Activated T-helper 17 cell treated with anti-CD3 and anti-CD28 coated beads, Interleukin-2, amount 50 U/mL, for 72 hours (primary cell): ENCODE measurements at regions not wholly inside any gene's neighbourhood (a gene's known extent, or its start where the extent isn't known, plus 50 kb on each side); places are given as distances from the start of the nearest gene placed in this dataset.

ENCODE experiments used
- ATAC-seq: fragments of 150-1000 bp; cut with Tn5 transposase; replicated peaks from 2 replicates; pipeline ENCODE4 v1.10.0; 2021; ENCODE audit warnings: mild to moderate bottlenecking, moderate library complexity
- H3K27ac Mint-ChIP-seq: one replicate; pipeline ENCODE4 v1.8.0; 2022; ENCODE audit warnings: mixed read lengths
- H3K27me3 Mint-ChIP-seq: one replicate; pipeline ENCODE4 v1.8.0; 2022; ENCODE audit warnings: mixed read lengths
- H3K36me3 Mint-ChIP-seq: one replicate; pipeline ENCODE4 v1.8.0; 2022; ENCODE audit warnings: low read depth, mild to moderate bottlenecking, mixed read lengths
- H3K4me1 Mint-ChIP-seq: one replicate; pipeline ENCODE4 v1.8.0; 2022; ENCODE audit warnings: mixed read lengths
- H3K4me3 Mint-ChIP-seq: one replicate; pipeline ENCODE4 v1.8.0; 2022; ENCODE audit warnings: mild to moderate bottlenecking, mixed read lengths
- H3K9me3 Mint-ChIP-seq: one replicate; pipeline ENCODE4 v1.8.0; 2022; ENCODE audit warnings: mixed read lengths

DNA sequence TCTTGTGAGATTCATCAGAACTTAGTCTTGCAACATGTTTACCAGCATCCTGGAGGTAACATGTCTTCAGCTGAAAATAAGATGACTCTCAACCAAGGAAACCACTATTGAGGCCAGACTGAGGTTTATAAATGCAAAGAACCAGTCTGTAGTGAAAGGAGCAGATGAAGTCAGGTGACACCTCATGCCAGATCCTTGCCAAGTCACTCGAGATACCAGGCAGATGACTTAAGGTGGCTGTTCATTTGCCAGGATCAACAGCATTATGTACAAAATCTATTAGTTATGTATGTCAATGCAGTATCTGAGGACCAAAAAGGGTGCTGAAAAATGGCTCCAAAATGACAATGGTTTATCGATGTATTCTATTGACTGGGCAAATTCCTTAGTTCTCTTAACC lies 100.0 kb upstream of the SOX6 start:
- ATAC-seq: no peak
- Mint-ChIP-seq H3K36me3 (no peaks in the 10 kb centered on the region), H3K4me1 (no peaks in the 10 kb centered on the region), H3K4me3 (no peak overlapping the region), H3K9me3 (no peaks in the 10 kb centered on the region), H3K27ac (no peak overlapping the region), H3K27me3 (no peaks in the 10 kb centered on the region)

GRCh38 chr11:16454289-16454863 lies 98.0 kb upstream of the SOX6 start:
- no peak overlapping the region for H3K4me3 Mint-ChIP-seq
- no peaks in the 10 kb centered on the region for H3K36me3 Mint-ChIP-seq
- no peak for ATAC-seq
- H3K4me1 Mint-ChIP-seq: no peaks in the 10 kb centered on the region
- no peak overlapping the region for H3K27ac Mint-ChIP-seq
- H3K27me3 Mint-ChIP-seq: no peaks in the 10 kb centered on the region
- no peaks in the 10 kb centered on the region for H3K9me3 Mint-ChIP-seq

DNA sequence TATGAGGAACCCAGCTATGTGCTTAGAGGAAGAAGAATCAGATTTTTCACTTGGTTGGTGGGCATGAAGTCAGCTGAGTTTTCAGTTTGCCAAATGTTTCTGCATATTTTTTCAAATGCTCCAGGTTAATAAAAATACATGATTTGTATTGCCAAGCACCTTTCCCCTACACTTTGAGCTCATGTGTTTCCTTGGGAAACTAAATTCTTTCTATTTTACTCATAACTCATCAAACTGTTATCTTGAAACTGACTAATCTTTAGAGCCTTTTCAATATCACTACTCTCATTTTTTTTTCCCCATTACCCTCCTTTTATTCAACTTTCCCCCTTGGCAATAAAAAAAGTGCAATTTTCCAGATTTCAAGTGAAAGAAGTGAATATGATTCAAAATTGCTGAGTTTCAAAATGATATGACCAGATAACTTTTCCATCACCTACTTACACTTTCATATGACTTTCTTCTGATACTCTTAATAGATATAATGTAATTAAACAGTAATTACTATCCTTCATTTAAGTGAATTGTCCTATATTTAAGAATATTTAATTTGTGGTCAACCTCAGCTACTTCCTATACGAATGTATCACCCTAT lies 91.9 kb upstream of the SOX6 start:
- H3K4me1 Mint-ChIP-seq: no peaks in the 10 kb centered on the region
- no peaks in the 10 kb centered on the region for H3K36me3 Mint-ChIP-seq
- no peaks in the 10 kb centered on the region for H3K27me3 Mint-ChIP-seq
- no peak for ATAC-seq
- H3K9me3 Mint-ChIP-seq: no peaks in the 10 kb centered on the region
- H3K4me3 Mint-ChIP-seq: no peak overlapping the region
- no peak overlapping the region for H3K27ac Mint-ChIP-seq

DNA sequence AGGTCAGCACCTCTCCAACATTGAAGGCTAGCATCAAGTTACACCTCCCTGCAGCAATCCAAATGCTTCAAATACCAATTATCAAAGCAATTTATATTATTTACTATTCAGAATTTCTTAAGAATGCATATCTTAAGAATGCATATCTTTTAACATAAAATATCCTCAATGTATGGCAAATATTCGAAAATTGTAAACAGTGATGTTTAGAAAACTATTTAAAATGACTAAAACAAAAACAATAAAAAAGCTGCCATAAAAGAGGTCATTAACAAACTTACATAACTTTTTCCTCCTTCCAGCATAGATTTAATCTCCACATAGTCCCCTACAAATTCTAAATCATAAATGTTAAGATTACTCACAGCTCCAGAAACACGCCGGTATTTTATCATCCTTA lies 85.1 kb upstream of the SOX6 start:
- H3K36me3 Mint-ChIP-seq: no peaks in the 10 kb centered on the region
- H3K9me3 Mint-ChIP-seq: no peaks in the 10 kb centered on the region
- H3K27ac Mint-ChIP-seq: no peak overlapping the region
- no peaks in the 10 kb centered on the region for H3K27me3 Mint-ChIP-seq
- no peak overlapping the region for H3K4me3 Mint-ChIP-seq
- ATAC-seq: no peak
- no peaks in the 10 kb centered on the region for H3K4me1 Mint-ChIP-seq

DNA sequence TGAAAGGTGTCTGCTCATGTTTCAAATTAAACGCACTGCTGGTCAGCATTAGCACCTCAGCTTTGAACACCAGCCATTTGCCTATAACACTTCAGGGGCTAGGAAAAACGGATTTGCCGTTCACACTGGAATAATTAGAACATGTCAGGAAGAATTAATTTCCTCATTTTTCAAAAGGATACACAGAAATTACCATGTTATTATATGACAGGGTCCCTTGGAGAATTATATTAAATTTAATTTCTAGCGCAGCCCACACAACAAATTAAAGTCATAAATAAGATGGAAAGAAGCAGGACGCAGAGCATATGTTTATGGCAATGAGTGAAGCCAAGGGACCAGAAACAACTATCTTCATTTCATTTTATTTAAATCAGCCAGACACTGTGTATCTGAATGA lies 83.8 kb upstream of the SOX6 start:
- Mint-ChIP-seq H3K36me3 (no peaks in the 10 kb centered on the region), H3K4me3 (no peak overlapping the region), H3K4me1 (no peaks in the 10 kb centered on the region), H3K27me3 (no peaks in the 10 kb centered on the region), H3K9me3 (peaks cover 3% of the 10 kb centered on the region), H3K27ac (no peak overlapping the region)
- ATAC-seq: no peak

DNA sequence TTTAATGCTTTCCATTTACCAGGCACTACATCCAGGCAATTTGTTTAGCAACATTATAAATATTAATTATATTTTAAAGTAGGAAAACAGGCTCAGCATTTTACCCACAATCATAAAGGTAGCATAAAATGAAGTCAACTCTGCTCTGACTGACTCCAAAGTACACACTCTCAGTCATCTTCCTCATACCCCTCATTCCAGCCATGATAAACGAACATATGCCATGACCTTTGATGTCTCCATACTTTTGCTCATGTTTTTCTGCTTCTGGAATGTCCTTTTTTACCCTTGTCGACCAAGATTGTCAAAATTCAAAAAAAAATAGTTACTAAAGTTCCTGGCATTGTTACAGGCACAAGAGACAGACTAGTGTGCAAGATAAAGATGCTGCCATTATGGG lies 77.7 kb upstream of the SOX6 start:
- Mint-ChIP-seq H3K36me3 (no peaks in the 10 kb centered on the region), H3K4me3 (no peak overlapping the region), H3K4me1 (no peaks in the 10 kb centered on the region), H3K27ac (no peak overlapping the region), H3K9me3 (peaks cover 20% of the 10 kb centered on the region), H3K27me3 (no peaks in the 10 kb centered on the region)
- ATAC-seq: no peak

GRCh38 chr11:16430674-16431073 lies 74.3 kb upstream of the SOX6 start:
- no peaks in the 10 kb centered on the region for H3K36me3 Mint-ChIP-seq
- no peaks in the 10 kb centered on the region for H3K27me3 Mint-ChIP-seq
- ATAC-seq: no peak
- no peak overlapping the region for H3K27ac Mint-ChIP-seq
- no peaks in the 10 kb centered on the region for H3K4me1 Mint-ChIP-seq
- H3K4me3 Mint-ChIP-seq: no peak overlapping the region
- H3K9me3 Mint-ChIP-seq: peaks cover 21% of the 10 kb centered on the region

DNA sequence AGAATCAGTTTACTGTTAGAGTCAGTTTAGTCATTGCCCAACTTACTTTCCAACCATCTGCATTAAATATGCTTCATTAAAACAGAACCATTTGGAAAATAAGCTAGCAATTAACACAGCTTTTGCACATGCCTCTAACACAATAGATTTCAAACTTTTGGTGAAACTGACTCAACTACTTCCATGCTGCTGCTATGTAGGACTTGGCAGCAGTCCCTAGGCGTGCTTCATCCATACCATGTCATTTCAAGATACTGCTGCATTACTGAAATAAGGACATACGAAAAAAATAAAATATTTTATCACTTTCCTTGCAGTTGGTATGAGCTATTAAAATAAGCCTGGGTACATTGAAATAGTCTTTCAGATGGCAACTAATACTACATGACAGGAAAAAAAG lies 65.5 kb upstream of the SOX6 start:
- H3K4me3 Mint-ChIP-seq: no peak overlapping the region
- H3K36me3 Mint-ChIP-seq: no peaks in the 10 kb centered on the region
- no peak for ATAC-seq
- no peaks in the 10 kb centered on the region for H3K4me1 Mint-ChIP-seq
- no peak overlapping the region for H3K27ac Mint-ChIP-seq
- H3K27me3 Mint-ChIP-seq: no peaks in the 10 kb centered on the region
- peaks cover 16% of the 10 kb centered on the region for H3K9me3 Mint-ChIP-seq

DNA sequence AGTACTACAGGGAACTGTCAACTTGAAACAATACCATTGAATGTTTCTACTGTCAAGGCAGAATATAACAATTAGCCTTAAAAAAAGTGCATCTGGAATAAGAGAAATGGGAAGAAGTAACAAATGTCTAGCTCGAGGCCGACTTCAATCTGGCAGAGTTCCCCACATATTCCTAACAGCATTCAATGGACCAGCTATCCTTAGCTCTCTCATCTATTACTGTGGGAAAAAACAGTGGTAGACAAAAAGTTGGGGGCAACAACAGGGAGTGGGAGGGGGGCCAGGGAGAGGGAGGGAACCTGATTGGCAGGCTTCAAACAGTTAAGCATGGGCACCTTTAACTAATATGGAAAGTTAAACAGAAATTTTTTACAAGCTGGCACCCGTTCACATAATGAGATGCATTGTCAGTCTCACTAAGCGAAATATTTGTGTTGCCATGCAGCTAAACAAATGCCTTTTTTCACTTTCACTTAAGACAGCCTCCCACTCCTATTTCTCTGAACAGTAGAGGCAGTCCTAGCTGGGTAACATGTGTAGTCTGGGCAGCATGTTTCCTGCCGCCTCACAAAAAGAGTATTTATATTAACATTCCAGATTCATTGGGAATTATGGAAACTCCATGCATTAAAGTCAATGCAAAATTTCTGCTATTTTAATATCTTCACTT lies 62.2 kb upstream of the SOX6 start:
- Mint-ChIP-seq H3K4me3 (no peak overlapping the region), H3K27me3 (no peaks in the 10 kb centered on the region), H3K9me3 (peaks cover 3% of the 10 kb centered on the region), H3K36me3 (no peaks in the 10 kb centered on the region), H3K27ac (no peak overlapping the region), H3K4me1 (no peaks in the 10 kb centered on the region)
- no peak for ATAC-seq

- Mint-ChIP-seq H3K27me3 (no peaks in the 10 kb centered on the region), H3K36me3 (no peaks in the 10 kb centered on the region)
- no peak for ATAC-seq
These were observed 56.3 kb upstream of the SOX6 start for GRCh38 chr11:16412525-16413172.

DNA sequence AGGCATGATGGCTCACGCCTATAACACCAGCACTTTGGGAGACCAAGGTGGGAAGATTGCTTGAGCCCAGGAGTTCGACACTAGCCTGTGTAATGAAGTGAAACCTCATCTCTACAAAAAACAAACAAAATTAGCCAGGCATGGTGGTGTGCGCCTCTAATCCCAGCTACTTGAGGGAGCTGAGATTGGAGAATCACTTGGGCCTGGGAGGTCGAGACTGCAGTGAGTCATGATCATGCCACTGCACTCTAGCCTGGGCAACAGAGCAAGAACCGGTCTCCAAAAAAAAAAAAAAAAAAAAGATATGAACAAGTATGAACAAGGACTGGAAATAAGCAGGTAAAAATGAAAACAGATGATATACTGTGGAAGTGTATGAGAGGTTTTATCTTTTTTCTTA lies 54.1 kb upstream of the SOX6 start:
- no peak for ATAC-seq
- Mint-ChIP-seq H3K27me3 (no peaks in the 10 kb centered on the region), H3K36me3 (no peaks in the 10 kb centered on the region), H3K9me3 (no peaks in the 10 kb centered on the region), H3K27ac (no peak overlapping the region), H3K4me1 (no peaks in the 10 kb centered on the region), H3K4me3 (no peak overlapping the region)

More at GRCh38 chr11:16412525-16413172, 56.3 kb upstream of the SOX6 start:
- H3K4me1 Mint-ChIP-seq: no peaks in the 10 kb centered on the region
- H3K27ac Mint-ChIP-seq: no peak overlapping the region
- no peak overlapping the region for H3K4me3 Mint-ChIP-seq
- H3K9me3 Mint-ChIP-seq: no peaks in the 10 kb centered on the region

GRCh38 chr11:16408619-16409018 lies 52.3 kb upstream of the SOX6 start:
- Mint-ChIP-seq H3K4me1 (no peaks in the 10 kb centered on the region), H3K27me3 (no peaks in the 10 kb centered on the region), H3K4me3 (no peak overlapping the region), H3K27ac (no peak overlapping the region), H3K9me3 (no peaks in the 10 kb centered on the region), H3K36me3 (no peaks in the 10 kb centered on the region)
- ATAC-seq: no peak

- no peaks in the 10 kb centered on the region for H3K27me3 Mint-ChIP-seq
- H3K36me3 Mint-ChIP-seq: no peaks in the 10 kb centered on the region
- peaks cover 3% of the 10 kb centered on the region for H3K9me3 Mint-ChIP-seq
- H3K4me3 Mint-ChIP-seq: no peak overlapping the region
- no peak overlapping the region for H3K27ac Mint-ChIP-seq
- no peak for ATAC-seq
- H3K4me1 Mint-ChIP-seq: no peaks in the 10 kb centered on the region
These were observed 49.9 kb upstream of the SOX6 start for GRCh38 chr11:16406226-16406625.
